Left hindlimb (tissue), 1 donor: ENCODE measurements at regions not wholly inside any gene's neighbourhood (a gene's known extent, or its start where the extent isn't known, plus 50 kb on each side); places are given as distances from the start of the nearest gene placed in this dataset.
"Not testable (repeated sequence)": the region's sequence is repeated elsewhere in the genome, so short reads cannot be mapped to it uniquely, and the experiment has no call there.

Experiments used
- DNase-seq: peaks from one replicate; pipeline ENCODE4 v3.0.0-alpha.2; 2018

- no peak for DNase-seq
Measured at GRCh38 chr13:50280441-50280937, 265.2 kb downstream of the KCNRG start.

DNA sequence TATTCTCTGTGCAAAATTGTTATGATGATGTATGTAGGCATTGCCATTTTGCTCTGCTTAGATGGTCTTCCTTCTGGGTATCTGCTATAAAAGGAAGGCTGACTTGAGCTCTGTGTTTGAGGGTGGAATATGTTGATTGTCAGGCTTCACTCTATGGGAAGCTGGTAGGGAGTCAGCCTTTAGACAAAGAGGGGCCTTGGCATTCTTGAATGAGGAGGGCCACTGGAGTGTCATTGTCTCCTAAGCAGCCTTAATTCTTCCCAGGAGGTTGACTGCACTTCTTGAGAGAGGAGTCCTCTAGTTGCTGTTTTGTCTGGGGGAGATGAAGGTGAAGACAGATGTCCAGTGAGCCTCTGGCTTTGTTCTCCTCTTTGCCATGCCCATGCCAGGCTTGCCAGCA is 266.8 kb downstream of the KCNRG start:
- no peak for DNase-seq

GRCh38 chr13:50283017-50283416 is 267.8 kb downstream of the KCNRG start:
- DNase-seq = no peak

DNA sequence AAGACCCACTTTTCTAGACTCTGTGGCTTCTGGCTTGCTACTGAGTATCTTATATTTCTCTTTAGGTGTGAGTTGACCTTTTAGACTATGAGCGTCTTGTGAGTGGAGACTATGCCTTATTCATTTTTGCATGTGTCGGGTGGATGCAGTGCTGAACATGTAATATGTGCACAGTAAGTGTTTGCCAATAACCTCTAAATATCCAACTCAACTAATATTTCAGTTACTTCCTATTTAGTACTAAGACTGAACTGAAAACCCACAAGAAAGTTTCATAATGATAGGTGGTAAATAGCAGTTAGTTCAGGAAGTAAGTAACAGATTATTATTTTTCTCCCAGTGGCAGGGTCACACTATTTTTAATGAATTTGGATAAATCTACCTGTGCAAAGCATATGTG is 269.3 kb downstream of the KCNRG start:
- DNase-seq = no peak

GRCh38 chr13:50285283-50285682 is 270.0 kb downstream of the KCNRG start:
- DNase-seq = no peak

GRCh38 chr13:50286324-50286723 is 271.1 kb downstream of the KCNRG start:
- no peak for DNase-seq

DNA sequence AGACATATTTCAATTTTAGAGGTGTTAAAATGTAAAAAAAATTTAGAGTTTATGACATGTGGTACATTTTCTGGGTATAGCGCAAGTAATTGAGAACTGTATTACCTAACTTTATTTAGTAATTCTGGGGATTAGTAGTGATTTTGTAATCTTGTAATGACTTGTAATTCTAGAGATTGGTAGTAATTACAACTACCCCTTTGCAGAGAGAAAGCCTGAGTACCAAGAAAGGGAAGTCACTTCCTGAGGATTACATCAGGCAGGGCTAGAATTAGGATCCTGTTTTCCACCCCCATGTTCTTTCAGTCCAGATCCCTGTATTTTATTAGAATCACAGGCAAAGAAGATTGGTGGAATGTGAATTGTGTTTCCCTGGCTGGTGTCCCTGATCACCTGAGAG is 274.9 kb downstream of the KCNRG start:
- DNase-seq = no peak

- no peak for DNase-seq
Measured at GRCh38 chr13:50291611-50292010, 276.4 kb downstream of the KCNRG start.

DNA sequence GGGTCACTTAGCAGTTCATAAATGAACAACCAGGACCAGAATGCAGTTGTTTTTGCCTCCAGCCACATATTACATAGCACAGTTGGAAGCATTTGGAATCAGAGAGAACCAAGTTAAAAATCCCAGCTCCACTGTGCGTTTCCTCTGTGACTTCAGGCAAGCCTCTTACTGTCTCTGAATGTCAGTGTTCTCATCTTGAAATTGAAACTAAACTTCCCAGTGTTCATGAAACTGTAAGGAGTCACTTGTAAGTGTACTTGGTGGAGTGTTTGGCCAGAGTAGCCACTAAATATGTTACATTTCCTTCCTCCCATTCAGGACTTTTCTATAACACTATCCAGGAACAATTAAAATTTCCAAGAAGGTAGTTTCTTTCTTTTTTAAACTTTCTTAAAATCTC is 276.8 kb downstream of the KCNRG start:
- no peak for DNase-seq

DNA sequence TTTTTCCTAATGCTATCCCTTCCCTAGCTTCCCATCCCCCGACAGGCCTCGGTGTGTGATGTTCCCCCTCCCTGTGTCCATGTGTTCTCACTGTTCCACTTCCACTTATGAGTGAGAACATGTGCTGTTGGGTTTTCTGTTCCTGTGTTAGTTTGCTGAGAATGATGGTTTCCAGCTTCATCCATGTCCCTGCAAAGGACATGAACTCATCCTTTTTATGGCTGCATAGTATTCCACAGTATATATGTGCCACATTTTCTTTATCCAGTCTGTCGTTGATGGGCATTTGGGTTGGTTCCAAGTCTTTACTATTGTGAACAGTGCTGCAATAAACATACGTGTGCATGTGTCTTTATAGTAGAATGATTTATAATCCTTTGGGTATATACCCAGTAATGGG is 279.2 kb downstream of the KCNRG start:
- not testable (repeated sequence) for DNase-seq

DNA sequence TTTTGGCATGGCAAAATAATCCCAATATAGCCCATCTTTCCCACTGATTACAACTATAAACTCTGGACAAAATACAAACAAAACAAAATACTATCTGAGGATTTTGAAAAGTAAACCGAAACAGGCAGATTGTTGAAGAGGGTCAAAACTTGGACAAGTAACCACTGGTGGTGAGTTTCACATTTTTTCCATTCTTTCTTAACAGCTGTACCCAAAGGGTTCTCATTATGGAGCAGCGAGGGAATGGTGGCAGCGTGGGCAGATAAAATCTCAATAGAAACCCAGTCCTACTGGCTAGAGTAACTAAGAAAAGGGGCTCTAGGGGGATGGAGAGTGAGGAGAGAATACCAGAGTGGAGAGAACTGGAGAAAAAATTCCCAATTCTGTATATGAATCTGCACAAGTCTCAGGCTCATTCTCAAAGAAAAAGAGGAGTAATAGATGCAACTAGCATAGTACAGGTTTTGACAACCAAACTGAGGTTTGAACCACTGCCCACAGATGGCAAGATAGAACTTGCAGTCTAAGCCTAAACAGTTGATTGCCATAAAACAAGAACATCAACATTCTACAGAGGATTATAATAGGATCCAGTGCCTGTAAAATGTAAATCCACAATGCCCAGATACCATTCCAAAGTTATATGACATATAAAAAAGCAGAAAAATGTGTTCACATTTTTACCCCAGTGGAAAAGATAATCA is 284.5 kb downstream of the KCNRG start:
- DNase-seq = no peak

GRCh38 chr13:50303963-50304721 is 288.9 kb downstream of the KCNRG start:
- DNase-seq = no peak

DNA sequence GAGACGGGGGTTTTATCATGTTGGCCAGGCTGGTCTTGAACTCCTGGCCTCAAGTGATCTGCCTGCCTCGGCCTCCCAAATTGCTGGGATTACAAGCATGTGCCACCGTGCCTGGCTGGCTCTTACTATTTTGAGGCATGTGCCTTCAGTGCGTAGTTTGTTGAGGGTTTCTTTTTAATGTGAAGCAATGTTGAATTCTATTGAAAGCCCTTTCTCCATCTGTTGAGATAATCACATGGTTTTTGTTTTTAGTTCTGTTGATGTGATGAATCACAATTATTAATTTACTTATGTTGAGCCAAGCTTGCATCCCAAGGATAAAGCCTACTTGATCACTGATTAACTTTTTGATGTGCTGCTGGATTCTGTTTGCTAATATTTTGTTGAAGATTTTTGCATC is 290.9 kb downstream of the KCNRG start:
- no peak for DNase-seq

- no peak for DNase-seq
Measured at GRCh38 chr13:50309318-50309717, 294.1 kb downstream of the KCNRG start.

DNA sequence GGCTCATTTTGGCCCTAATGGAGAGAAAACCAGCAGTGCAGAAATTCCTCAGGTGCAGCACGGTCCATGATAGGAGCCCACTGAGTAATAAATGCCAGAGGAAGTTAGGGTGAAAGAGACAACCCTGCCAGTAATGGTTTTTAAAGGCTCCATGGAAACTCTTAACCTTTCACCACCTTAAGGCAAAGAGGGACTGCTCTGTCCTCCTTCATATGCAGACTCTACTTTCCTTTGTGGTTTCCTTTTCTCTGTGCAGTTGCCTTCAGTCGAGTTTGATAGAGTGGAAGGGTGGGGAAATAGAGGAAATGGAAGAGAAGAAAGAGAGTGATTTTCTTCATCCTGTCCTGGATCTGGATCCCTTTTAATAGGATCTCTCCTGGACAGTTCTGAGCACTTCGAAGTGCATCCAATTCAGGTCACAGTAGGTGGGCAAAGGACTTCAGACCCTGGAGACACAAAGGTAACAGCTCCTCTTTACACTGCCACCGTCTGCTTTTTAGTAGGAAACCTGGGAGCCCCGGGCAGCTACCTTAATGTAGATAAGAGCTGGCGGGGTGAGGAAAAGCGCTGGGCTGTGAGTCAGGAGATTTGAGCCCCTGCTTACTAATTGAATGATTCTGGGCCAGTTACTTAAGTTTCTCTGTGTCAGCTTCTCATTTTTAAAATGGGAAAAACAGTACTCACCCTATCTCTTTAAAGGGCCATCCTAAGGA is 294.8 kb downstream of the KCNRG start:
- DNase-seq = no peak

- DNase-seq = no peak
Measured at GRCh38 chr13:50310734-50311133, 295.5 kb downstream of the KCNRG start.

- no peak for DNase-seq
Measured at GRCh38 chr13:50318887-50319286, 303.6 kb downstream of the KCNRG start.

DNA sequence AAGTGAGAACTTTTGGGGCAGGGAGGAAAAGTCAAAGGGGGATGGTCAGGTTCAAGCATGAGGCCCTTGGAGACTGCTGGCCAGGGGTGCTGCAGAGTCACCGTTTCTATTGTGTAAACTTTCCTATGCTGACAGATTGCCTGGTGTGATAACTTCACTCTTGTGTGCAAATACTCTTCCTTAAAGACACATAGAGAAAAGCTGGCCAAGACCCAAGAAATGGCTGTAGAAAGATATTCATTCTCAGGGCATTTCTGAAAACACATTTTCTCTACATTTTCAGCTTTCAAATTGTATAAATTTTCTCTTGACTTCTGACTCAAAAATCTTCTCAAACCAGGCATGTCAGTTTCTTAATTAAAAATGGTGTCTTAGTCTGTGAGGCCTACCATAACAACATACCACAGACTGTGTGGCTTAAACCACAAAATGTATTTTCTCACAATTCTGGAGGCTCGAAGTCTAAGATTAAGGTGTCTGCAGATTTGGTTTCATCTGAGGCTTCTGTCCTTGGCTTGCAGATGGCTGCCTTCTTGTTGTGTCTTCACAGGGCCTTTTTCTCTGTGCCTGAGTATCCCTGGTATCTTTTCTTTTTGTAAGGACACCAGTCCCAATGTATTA is 304.5 kb downstream of the KCNRG start:
- no peak for DNase-seq

DNA sequence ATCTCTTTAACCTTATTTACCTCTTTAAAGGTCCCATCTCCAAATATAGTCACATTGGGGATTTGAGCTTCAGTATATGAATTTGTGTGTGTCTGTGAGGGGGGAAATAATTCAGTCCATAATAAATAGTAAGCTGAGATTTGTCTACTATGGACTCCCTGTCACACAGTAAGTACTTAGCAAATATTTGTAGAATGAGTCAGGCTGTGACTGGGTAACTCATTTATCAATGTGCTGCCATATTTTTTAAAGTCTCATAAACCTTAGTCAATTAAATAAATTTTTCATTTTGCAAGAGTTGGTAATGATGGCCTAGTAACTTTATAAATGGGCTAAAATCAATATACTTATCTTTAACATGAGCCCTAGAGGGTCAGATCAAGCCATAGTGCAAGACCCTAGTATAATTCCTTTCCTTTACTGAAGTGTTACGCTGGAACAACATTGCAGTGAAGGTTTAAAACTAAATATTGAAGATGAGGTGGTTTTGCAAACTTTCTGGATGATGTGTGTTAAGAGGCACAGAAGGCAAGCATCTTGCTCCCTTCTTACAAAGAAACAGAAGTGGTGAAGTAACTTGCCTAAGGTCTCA is 305.1 kb downstream of the KCNRG start:
- DNase-seq = no peak

- no peak for DNase-seq
Measured at GRCh38 chr13:50322006-50322405, 306.8 kb downstream of the KCNRG start.

- DNase-seq = no peak
Measured at GRCh38 chr13:50323440-50324065, 308.3 kb downstream of the KCNRG start.

DNA sequence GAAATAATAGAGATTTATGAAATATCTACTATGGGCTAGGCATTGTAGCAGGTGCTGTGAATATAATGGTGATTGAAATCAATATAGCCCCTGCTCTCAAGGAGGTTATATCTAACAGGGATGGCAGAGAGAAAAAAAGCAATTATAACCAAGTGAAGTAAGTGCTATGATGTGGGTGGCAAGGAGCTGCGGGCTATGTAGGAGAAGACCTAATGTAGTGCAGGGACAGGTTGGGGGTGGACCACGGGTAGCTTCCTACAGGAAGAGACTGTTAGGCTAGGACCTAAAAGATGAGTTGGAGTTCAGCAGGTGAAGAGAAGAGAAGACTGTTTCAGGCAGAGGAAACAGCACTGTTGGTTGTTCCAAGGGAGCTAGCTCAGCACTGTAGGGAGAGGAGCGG is 311.0 kb downstream of the KCNRG start:
- no peak for DNase-seq
